Activated naive CD8-positive, alpha-beta T cell treated with anti-CD3 and anti-CD28 coated beads, Interleukin-2, amount 50 U/mL, for 24 hours (primary cell): ENCODE measurements at regions not wholly inside any gene's neighbourhood (a gene's known extent, or its start where the extent isn't known, plus 50 kb on each side); places are given as distances from the start of the nearest gene placed in this dataset.

Source experiments
- ATAC-seq: fragments of 150-1000 bp; cut with Tn5 transposase; one replicate; pipeline ENCODE4 v1.10.0; 2021
- DNase-seq: peaks from one replicate; pipeline ENCODE4 v3.0.0; 2021
- H3K27ac Mint-ChIP-seq: one replicate; pipeline ENCODE4 v1.8.0; 2021; ENCODE audit warnings: mild to moderate bottlenecking, mixed read lengths
- H3K27me3 Mint-ChIP-seq: one replicate; pipeline ENCODE4 v1.8.0; 2021; ENCODE audit warnings: mixed read lengths
- H3K36me3 Mint-ChIP-seq: one replicate; pipeline ENCODE4 v1.8.0; 2021; ENCODE audit warnings: low read depth, mixed read lengths
- H3K4me1 Mint-ChIP-seq: one replicate; pipeline ENCODE4 v1.8.0; 2021; ENCODE audit warnings: mixed read lengths
- H3K4me3 Mint-ChIP-seq: one replicate; pipeline ENCODE4 v1.8.0; 2021; ENCODE audit warnings: mild to moderate bottlenecking, moderate library complexity, mixed read lengths
- H3K9me3 Mint-ChIP-seq: one replicate; pipeline ENCODE4 v1.8.0; 2021; ENCODE audit warnings: mixed read lengths

GRCh38 chr15:58298879-58299850 lies 132.6 kb upstream of the LIPC start:
- Mint-ChIP-seq H3K27me3 (no peaks in the 10 kb centered on the region), H3K36me3 (peaks cover 3% of the 10 kb centered on the region), H3K4me3 (no peak overlapping the region), H3K4me1 (peaks cover 16% of the 10 kb centered on the region), H3K9me3 (peaks cover 14% of the 10 kb centered on the region), H3K27ac (no peak overlapping the region)
- DNase-seq: no peak
- no peak for ATAC-seq

GRCh38 chr15:58302832-58303231 lies 129.0 kb upstream of the LIPC start:
- H3K4me3 Mint-ChIP-seq: no peak overlapping the region
- ATAC-seq (no peak), DNase-seq (no peak)
- no peak overlapping the region for H3K27ac Mint-ChIP-seq
- no peaks in the 10 kb centered on the region for H3K27me3 Mint-ChIP-seq
- H3K4me1 Mint-ChIP-seq: peaks cover 9% of the 10 kb centered on the region
- no peaks in the 10 kb centered on the region for H3K36me3 Mint-ChIP-seq
- no peaks in the 10 kb centered on the region for H3K9me3 Mint-ChIP-seq

- Mint-ChIP-seq H3K27me3 (no peaks in the 10 kb centered on the region), H3K4me1 (peaks cover 9% of the 10 kb centered on the region), H3K36me3 (no peaks in the 10 kb centered on the region), H3K27ac (no peak overlapping the region), H3K9me3 (no peaks in the 10 kb centered on the region), H3K4me3 (no peak overlapping the region)
- ATAC-seq: no peak
- DNase-seq: no peak
Observed at GRCh38 chr15:58303236-58303635, 128.6 kb upstream of the LIPC start.

GRCh38 chr15:58306591-58307312 lies 125.0 kb upstream of the LIPC start:
- Mint-ChIP-seq H3K4me3 (no peak overlapping the region), H3K36me3 (no peaks in the 10 kb centered on the region), H3K27ac (no peak overlapping the region), H3K9me3 (no peaks in the 10 kb centered on the region), H3K4me1 (peaks cover 9% of the 10 kb centered on the region), H3K27me3 (no peaks in the 10 kb centered on the region)
- ATAC-seq (no peak), DNase-seq (no peak)

- Mint-ChIP-seq H3K27ac (no peak overlapping the region), H3K4me1 (peaks cover 9% of the 10 kb centered on the region), H3K36me3 (no peaks in the 10 kb centered on the region), H3K4me3 (no peak overlapping the region), H3K27me3 (no peaks in the 10 kb centered on the region), H3K9me3 (no peaks in the 10 kb centered on the region)
- no peak for ATAC-seq
- no peak for DNase-seq
Observed at GRCh38 chr15:58307313-58307961, 124.4 kb upstream of the LIPC start.

GRCh38 chr15:58308742-58309355 lies 122.9 kb upstream of the LIPC start:
- no peak for DNase-seq
- ATAC-seq: no peak
- no peaks in the 10 kb centered on the region for H3K36me3 Mint-ChIP-seq
- H3K9me3 Mint-ChIP-seq: no peaks in the 10 kb centered on the region
- no peak overlapping the region for H3K27ac Mint-ChIP-seq
- no peaks in the 10 kb centered on the region for H3K27me3 Mint-ChIP-seq
- H3K4me3 Mint-ChIP-seq: no peak overlapping the region
- H3K4me1 Mint-ChIP-seq: peaks cover 7% of the 10 kb centered on the region

GRCh38 chr15:58309963-58310928 lies 121.5 kb upstream of the LIPC start:
- H3K36me3 Mint-ChIP-seq: no peaks in the 10 kb centered on the region
- H3K27me3 Mint-ChIP-seq: no peaks in the 10 kb centered on the region
- DNase-seq (no peak), ATAC-seq (no peak)
- no peak overlapping the region for H3K4me3 Mint-ChIP-seq
- peak overlapping the region; percentile 22 for H3K27ac Mint-ChIP-seq
- peaks cover 19% of the 10 kb centered on the region for H3K4me1 Mint-ChIP-seq
- no peaks in the 10 kb centered on the region for H3K9me3 Mint-ChIP-seq

GRCh38 chr15:58311556-58311955 lies 120.2 kb upstream of the LIPC start:
- no peak overlapping the region for H3K4me3 Mint-ChIP-seq
- H3K9me3 Mint-ChIP-seq: no peaks in the 10 kb centered on the region
- peaks cover 27% of the 10 kb centered on the region for H3K4me1 Mint-ChIP-seq
- H3K27me3 Mint-ChIP-seq: no peaks in the 10 kb centered on the region
- no peak for ATAC-seq
- no peaks in the 10 kb centered on the region for H3K36me3 Mint-ChIP-seq
- no peak overlapping the region for H3K27ac Mint-ChIP-seq
- no peak for DNase-seq

GRCh38 chr15:58312031-58312430 lies 119.8 kb upstream of the LIPC start:
- no peak overlapping the region for H3K27ac Mint-ChIP-seq
- no peaks in the 10 kb centered on the region for H3K27me3 Mint-ChIP-seq
- H3K4me3 Mint-ChIP-seq: no peak overlapping the region
- H3K9me3 Mint-ChIP-seq: no peaks in the 10 kb centered on the region
- no peaks in the 10 kb centered on the region for H3K36me3 Mint-ChIP-seq
- no peak for ATAC-seq
- H3K4me1 Mint-ChIP-seq: peaks cover 27% of the 10 kb centered on the region
- DNase-seq: no peak

DNA sequence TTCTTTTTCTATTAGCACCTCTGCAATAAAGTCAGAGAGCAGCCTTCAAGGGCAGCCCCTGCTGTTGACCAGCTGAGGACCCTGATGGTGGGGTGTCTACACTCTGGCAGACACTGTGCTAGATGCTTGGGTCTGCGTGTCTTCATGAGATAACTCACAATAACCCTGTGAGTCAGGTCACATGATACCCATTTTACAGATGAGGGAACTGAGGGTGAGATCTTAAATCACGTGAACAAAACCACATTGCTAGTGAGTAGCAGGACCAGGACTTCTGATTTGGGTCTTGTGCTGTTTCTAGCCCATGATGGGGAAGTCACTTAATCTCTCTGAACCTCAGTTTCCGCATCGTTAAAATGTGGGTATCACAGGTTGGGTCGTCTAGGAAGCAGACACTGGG lies 118.5 kb upstream of the LIPC start:
- H3K4me3 Mint-ChIP-seq: no peak overlapping the region
- no peak for ATAC-seq
- DNase-seq: no peak
- H3K9me3 Mint-ChIP-seq: peaks cover 3% of the 10 kb centered on the region
- H3K36me3 Mint-ChIP-seq: no peaks in the 10 kb centered on the region
- H3K27ac Mint-ChIP-seq: no peak overlapping the region
- no peaks in the 10 kb centered on the region for H3K27me3 Mint-ChIP-seq
- peaks cover 27% of the 10 kb centered on the region for H3K4me1 Mint-ChIP-seq

- Mint-ChIP-seq H3K4me3 (no peak overlapping the region), H3K27ac (peak overlapping the region; percentile 82), H3K9me3 (peaks cover 3% of the 10 kb centered on the region), H3K36me3 (no peaks in the 10 kb centered on the region), H3K27me3 (no peaks in the 10 kb centered on the region), H3K4me1 (peaks cover 27% of the 10 kb centered on the region)
- DNase-seq (no peak), ATAC-seq (peak; percentile 36)
Observed at GRCh38 chr15:58313810-58314592, 117.8 kb upstream of the LIPC start.

DNA sequence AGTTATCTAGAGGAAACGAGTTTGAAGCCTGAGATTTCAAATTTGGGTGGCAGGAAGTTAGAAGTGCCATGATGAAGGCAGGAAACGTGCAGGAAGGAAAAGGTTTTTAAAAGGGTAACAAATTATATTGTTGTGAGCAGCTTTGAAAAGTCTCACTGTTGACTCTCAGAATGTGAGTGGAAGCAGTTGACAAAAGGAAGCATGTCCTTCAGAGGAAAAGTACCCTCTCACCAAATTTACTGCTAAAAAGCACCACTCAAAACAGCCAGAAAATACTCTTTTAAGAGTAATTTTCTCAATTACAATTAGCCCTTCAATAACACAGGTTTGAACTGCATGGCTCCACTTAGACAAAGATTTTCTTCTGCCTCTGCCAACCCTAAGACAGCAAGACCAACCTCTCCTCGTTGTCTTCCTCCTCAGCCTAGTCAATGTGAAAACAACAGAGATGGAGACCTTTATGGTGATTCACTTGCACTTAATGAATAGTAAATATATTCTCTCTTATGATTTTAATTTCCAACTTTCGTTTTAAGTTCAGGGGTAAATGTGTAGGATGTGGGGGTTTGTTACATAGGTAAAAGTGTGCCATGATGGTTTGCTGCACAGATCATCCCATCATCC lies 117.1 kb upstream of the LIPC start:
- no peak overlapping the region for H3K4me3 Mint-ChIP-seq
- no peaks in the 10 kb centered on the region for H3K27me3 Mint-ChIP-seq
- H3K4me1 Mint-ChIP-seq: peaks cover 27% of the 10 kb centered on the region
- H3K27ac Mint-ChIP-seq: peak overlapping the region; percentile 82
- H3K9me3 Mint-ChIP-seq: peaks cover 3% of the 10 kb centered on the region
- DNase-seq (no peak), ATAC-seq (peak; percentile 46)
- no peaks in the 10 kb centered on the region for H3K36me3 Mint-ChIP-seq

GRCh38 chr15:58318517-58318916 lies 113.3 kb upstream of the LIPC start:
- H3K4me1 Mint-ChIP-seq: peaks cover 24% of the 10 kb centered on the region
- no peak for DNase-seq
- H3K27me3 Mint-ChIP-seq: no peaks in the 10 kb centered on the region
- H3K4me3 Mint-ChIP-seq: no peak overlapping the region
- no peak overlapping the region for H3K27ac Mint-ChIP-seq
- peaks cover 7% of the 10 kb centered on the region for H3K9me3 Mint-ChIP-seq
- ATAC-seq: no peak
- no peaks in the 10 kb centered on the region for H3K36me3 Mint-ChIP-seq
